GM19023 (cell line): ENCODE measurements at regions not wholly inside any gene's neighbourhood (a gene's known extent, or its start where the extent isn't known, plus 50 kb on each side); places are given as distances from the start of the nearest gene placed in this dataset.
"Not testable (repeated sequence)": the region's sequence is repeated elsewhere in the genome, so short reads cannot be mapped to it uniquely, and the experiment has no call there.

Experiments used
- ATAC-seq: cut with Tn5 transposase; IDR thresholded peaks from one replicate; pipeline ENCODE4 v1.9.1; 2021; ENCODE audit warnings: mild to moderate bottlenecking, moderate library complexity; ENCODE audit not compliant: unreplicated experiment

GRCh38 chr3:40878464-40878905, 320.8 kb upstream of the CTNNB1 start:
- no peak for ATAC-seq

- ATAC-seq = no peak
Measured at GRCh38 chr3:40885430-40885829, 313.9 kb upstream of the CTNNB1 start.

GRCh38 chr3:40886660-40887425, 312.5 kb upstream of the CTNNB1 start:
- no peak for ATAC-seq

- no peak for ATAC-seq
Measured at GRCh38 chr3:40891186-40891585, 308.1 kb upstream of the CTNNB1 start.

GRCh38 chr3:40895109-40895508, 304.2 kb upstream of the CTNNB1 start:
- ATAC-seq = no peak

- no peak for ATAC-seq
Measured at GRCh38 chr3:40899286-40899712, 300.0 kb upstream of the CTNNB1 start.

- ATAC-seq = no peak
Measured at GRCh38 chr3:40901298-40901697, 298.0 kb upstream of the CTNNB1 start.

GRCh38 chr3:40901796-40902195, 297.5 kb upstream of the CTNNB1 start:
- no peak for ATAC-seq

- not testable (repeated sequence) for ATAC-seq
Measured at GRCh38 chr3:40907907-40908465, 291.3 kb upstream of the CTNNB1 start.

GRCh38 chr3:40908612-40909011, 290.7 kb upstream of the CTNNB1 start:
- ATAC-seq = no peak

GRCh38 chr3:40911264-40911663, 288.0 kb upstream of the CTNNB1 start:
- no peak for ATAC-seq

GRCh38 chr3:40911928-40912327, 287.4 kb upstream of the CTNNB1 start:
- no peak for ATAC-seq

- no peak for ATAC-seq
Measured at GRCh38 chr3:40912461-40912860, 286.8 kb upstream of the CTNNB1 start.

GRCh38 chr3:40913192-40913591, 286.1 kb upstream of the CTNNB1 start:
- ATAC-seq = no peak

GRCh38 chr3:40913641-40914040, 285.7 kb upstream of the CTNNB1 start:
- no peak for ATAC-seq

- no peak for ATAC-seq
Measured at GRCh38 chr3:40914475-40914874, 284.8 kb upstream of the CTNNB1 start.

GRCh38 chr3:40915346-40915865, 283.9 kb upstream of the CTNNB1 start:
- ATAC-seq = no peak

GRCh38 chr3:40920041-40920440, 279.3 kb upstream of the CTNNB1 start:
- ATAC-seq = no peak

GRCh38 chr3:40921251-40921650, 278.1 kb upstream of the CTNNB1 start:
- ATAC-seq = no peak

GRCh38 chr3:40923143-40923542, 276.2 kb upstream of the CTNNB1 start:
- no peak for ATAC-seq

- no peak for ATAC-seq
Measured at GRCh38 chr3:40923651-40924050, 275.7 kb upstream of the CTNNB1 start.

- no peak for ATAC-seq
Measured at GRCh38 chr3:40924559-40925141, 274.7 kb upstream of the CTNNB1 start.
